HL-60 (cell line): ENCODE measurements at regions not wholly inside any gene's neighbourhood (a gene's known extent, or its start where the extent isn't known, plus 50 kb on each side); places are given as distances from the start of the nearest gene placed in this dataset.

Experiments used
- POLR2AphosphoS5 ChIP-seq: IDR thresholded peaks from 2 replicates; pipeline ENCODE4 v1.6.1; 2012; ENCODE audit warnings: low read depth
- SPI1 ChIP-seq: IDR thresholded peaks from 2 replicates; pipeline ENCODE4 v1.6.1; 2012; ENCODE audit warnings: low read depth, mild to moderate bottlenecking, borderline replicate concordance
- TF ChIP-seq, protein P1 (sequence below): IDR thresholded peaks from one replicate; pipeline ENCODE4 v1.5.1; 2011; ENCODE audit warnings: low read length, control low read depth, inconsistent platforms; ENCODE audit not compliant: insufficient read depth
- TF ChIP-seq, protein P2 (sequence below): IDR thresholded peaks from 2 replicates; pipeline ENCODE4 v1.6.1; 2012; ENCODE audit warnings: low read depth; ENCODE audit not compliant: insufficient replicate concordance

GRCh38 chr13:99844421-99844820, 127.1 kb downstream of the ZIC5 start:
- TF ChIP-seq, protein P1, sequence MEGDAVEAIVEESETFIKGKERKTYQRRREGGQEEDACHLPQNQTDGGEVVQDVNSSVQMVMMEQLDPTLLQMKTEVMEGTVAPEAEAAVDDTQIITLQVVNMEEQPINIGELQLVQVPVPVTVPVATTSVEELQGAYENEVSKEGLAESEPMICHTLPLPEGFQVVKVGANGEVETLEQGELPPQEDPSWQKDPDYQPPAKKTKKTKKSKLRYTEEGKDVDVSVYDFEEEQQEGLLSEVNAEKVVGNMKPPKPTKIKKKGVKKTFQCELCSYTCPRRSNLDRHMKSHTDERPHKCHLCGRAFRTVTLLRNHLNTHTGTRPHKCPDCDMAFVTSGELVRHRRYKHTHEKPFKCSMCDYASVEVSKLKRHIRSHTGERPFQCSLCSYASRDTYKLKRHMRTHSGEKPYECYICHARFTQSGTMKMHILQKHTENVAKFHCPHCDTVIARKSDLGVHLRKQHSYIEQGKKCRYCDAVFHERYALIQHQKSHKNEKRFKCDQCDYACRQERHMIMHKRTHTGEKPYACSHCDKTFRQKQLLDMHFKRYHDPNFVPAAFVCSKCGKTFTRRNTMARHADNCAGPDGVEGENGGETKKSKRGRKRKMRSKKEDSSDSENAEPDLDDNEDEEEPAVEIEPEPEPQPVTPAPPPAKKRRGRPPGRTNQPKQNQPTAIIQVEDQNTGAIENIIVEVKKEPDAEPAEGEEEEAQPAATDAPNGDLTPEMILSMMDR = no peak
- no peak for TF ChIP-seq POLR2AphosphoS5
- TF ChIP-seq, protein P2, sequence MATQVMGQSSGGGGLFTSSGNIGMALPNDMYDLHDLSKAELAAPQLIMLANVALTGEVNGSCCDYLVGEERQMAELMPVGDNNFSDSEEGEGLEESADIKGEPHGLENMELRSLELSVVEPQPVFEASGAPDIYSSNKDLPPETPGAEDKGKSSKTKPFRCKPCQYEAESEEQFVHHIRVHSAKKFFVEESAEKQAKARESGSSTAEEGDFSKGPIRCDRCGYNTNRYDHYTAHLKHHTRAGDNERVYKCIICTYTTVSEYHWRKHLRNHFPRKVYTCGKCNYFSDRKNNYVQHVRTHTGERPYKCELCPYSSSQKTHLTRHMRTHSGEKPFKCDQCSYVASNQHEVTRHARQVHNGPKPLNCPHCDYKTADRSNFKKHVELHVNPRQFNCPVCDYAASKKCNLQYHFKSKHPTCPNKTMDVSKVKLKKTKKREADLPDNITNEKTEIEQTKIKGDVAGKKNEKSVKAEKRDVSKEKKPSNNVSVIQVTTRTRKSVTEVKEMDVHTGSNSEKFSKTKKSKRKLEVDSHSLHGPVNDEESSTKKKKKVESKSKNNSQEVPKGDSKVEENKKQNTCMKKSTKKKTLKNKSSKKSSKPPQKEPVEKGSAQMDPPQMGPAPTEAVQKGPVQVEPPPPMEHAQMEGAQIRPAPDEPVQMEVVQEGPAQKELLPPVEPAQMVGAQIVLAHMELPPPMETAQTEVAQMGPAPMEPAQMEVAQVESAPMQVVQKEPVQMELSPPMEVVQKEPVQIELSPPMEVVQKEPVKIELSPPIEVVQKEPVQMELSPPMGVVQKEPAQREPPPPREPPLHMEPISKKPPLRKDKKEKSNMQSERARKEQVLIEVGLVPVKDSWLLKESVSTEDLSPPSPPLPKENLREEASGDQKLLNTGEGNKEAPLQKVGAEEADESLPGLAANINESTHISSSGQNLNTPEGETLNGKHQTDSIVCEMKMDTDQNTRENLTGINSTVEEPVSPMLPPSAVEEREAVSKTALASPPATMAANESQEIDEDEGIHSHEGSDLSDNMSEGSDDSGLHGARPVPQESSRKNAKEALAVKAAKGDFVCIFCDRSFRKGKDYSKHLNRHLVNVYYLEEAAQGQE = no peak
- TF ChIP-seq SPI1 = no peak
